Calu3 (cell line): ENCODE measurements at regions not wholly inside any gene's neighbourhood (a gene's known extent, or its start where the extent isn't known, plus 50 kb on each side); places are given as distances from the start of the nearest gene placed in this dataset.

Experiments
- BruUV-seq: library from RNA; stranded (reverse); fragments of 400-500 nt; replicated peaks from 2 replicates; lab custom pipeline; 2021; lab: Mats Ljungman, UMichigan
- CTCF ChIA-PET: fragments of 300-600 bp; sonication (Branson Sonifier 250); formaldehyde crosslinking; loops from one replicate; lab custom pipeline; 2022; ENCODE audit warnings: antibody characterized with exemption; lab: Charles Lee
- DNase-seq: peaks from one replicate; pipeline ENCODE4 v3.0.0; 2022
- H3K27ac Mint-ChIP-seq: one replicate; pipeline ENCODE4 v1.8.0; 2022; ENCODE audit warnings: mixed read lengths; ENCODE audit not compliant: unreplicated experiment
- H3K27me3 Mint-ChIP-seq: one replicate; pipeline ENCODE4 v1.8.0; 2022; ENCODE audit warnings: mixed read lengths; ENCODE audit not compliant: unreplicated experiment
- H3K36me3 Mint-ChIP-seq: one replicate; pipeline ENCODE4 v1.8.0; 2022; ENCODE audit warnings: mild to moderate bottlenecking, moderate library complexity, mixed read lengths; ENCODE audit not compliant: insufficient read depth, unreplicated experiment
- H3K4me1 Mint-ChIP-seq: one replicate; pipeline ENCODE4 v1.8.0; 2022; ENCODE audit warnings: mild to moderate bottlenecking, low read depth, mixed read lengths; ENCODE audit not compliant: unreplicated experiment
- H3K4me3 Mint-ChIP-seq: one replicate; pipeline ENCODE4 v1.8.0; 2022; ENCODE audit warnings: mild to moderate bottlenecking, low read depth, moderate library complexity, mixed read lengths; ENCODE audit not compliant: unreplicated experiment
- H3K9me3 Mint-ChIP-seq: one replicate; pipeline ENCODE4 v1.8.0; 2022; ENCODE audit warnings: low read depth, mixed read lengths; ENCODE audit not compliant: unreplicated experiment
- CTCF ChIP-seq: fragments of 200-600 bp; IDR thresholded peaks from one replicate; pipeline ENCODE4 v1.8.0; 2022; ENCODE audit warnings: antibody characterized with exemption; ENCODE audit not compliant: unreplicated experiment
- intact Hi-C: fragments of 100-400 bp; cut with micrococcal nuclease; formaldehyde crosslinking; loops from one replicate; pipeline ENCODE4 v1.10.0; 2022; ENCODE audit not compliant: unreplicated experiment

- DNase-seq = no peak
- BruUV-seq = no TSS peak
- intact Hi-C loops = no loop called here
- CTCF ChIA-PET = interaction anchor here (0.6 kb wide), 1 partner anchor 593 kb away, joined by 3 read pairs; no protein-coding TSS in a partner anchor
- Mint-ChIP-seq H3K27me3 (peaks cover 18% of the 10 kb centered on the region), H3K4me3 (no peak overlapping the region), H3K4me1 (peaks cover 11% of the 10 kb centered on the region), H3K36me3 (no peaks in the 10 kb centered on the region), H3K9me3 (no peaks in the 10 kb centered on the region), H3K27ac (no peak overlapping the region)
- no peak for TF ChIP-seq CTCF
These were observed 139.9 kb downstream of the RPS12 start for GRCh38 chr6:132954222-132954621.

GRCh38 chr6:132954936-132955335 lies 140.6 kb downstream of the RPS12 start:
- H3K4me3 Mint-ChIP-seq = no peak overlapping the region
- CTCF ChIA-PET = no interaction called here
- intact Hi-C loops = no loop called here
- peaks cover 18% of the 10 kb centered on the region for H3K27me3 Mint-ChIP-seq
- H3K4me1 Mint-ChIP-seq = peaks cover 12% of the 10 kb centered on the region
- no peak for DNase-seq
- H3K36me3 Mint-ChIP-seq = no peaks in the 10 kb centered on the region
- BruUV-seq = no TSS peak
- no peaks in the 10 kb centered on the region for H3K9me3 Mint-ChIP-seq
- H3K27ac Mint-ChIP-seq = no peak overlapping the region
- no peak for TF ChIP-seq CTCF

GRCh38 chr6:132959639-132960326 lies 145.4 kb downstream of the RPS12 start:
- peak overlapping the region; percentile 27 for H3K4me3 Mint-ChIP-seq
- no peak for TF ChIP-seq CTCF
- DNase-seq = no peak
- H3K27me3 Mint-ChIP-seq = peaks cover 18% of the 10 kb centered on the region
- intact Hi-C loops = loop anchor here (2.0 to 5.0 kb wide), 5 partner anchors 23 to 283 kb away; partner anchors contain the start of gene EYA4
- CTCF ChIA-PET = no interaction called here
- no peak overlapping the region for H3K27ac Mint-ChIP-seq
- peaks cover 4% of the 10 kb centered on the region for H3K36me3 Mint-ChIP-seq
- BruUV-seq = no TSS peak
- H3K9me3 Mint-ChIP-seq = no peaks in the 10 kb centered on the region
- H3K4me1 Mint-ChIP-seq = peaks cover 37% of the 10 kb centered on the region

- DNase-seq = peak; percentile 45
- intact Hi-C loops = loop anchor here (2.0 to 5.0 kb wide), 5 partner anchors 24 to 282 kb away; partner anchors contain the start of gene EYA4
- CTCF ChIA-PET = interaction anchor here (0.6 to 1.5 kb wide), 5 partner anchors 23 to 1527 kb away, joined by 3 to 8 read pairs (median 3); no protein-coding TSS in a partner anchor
- Mint-ChIP-seq H3K4me3 (peak overlapping the region; percentile 27), H3K9me3 (no peaks in the 10 kb centered on the region), H3K27ac (no peak overlapping the region), H3K27me3 (peaks cover 18% of the 10 kb centered on the region), H3K36me3 (peaks cover 4% of the 10 kb centered on the region), H3K4me1 (peaks cover 43% of the 10 kb centered on the region)
- BruUV-seq = no TSS peak
- no peak for TF ChIP-seq CTCF
These were observed 146.4 kb downstream of the RPS12 start for GRCh38 chr6:132960720-132961119.
